GM12874 (cell line): ENCODE measurements at regions not wholly inside any gene's neighbourhood (a gene's known extent, or its start where the extent isn't known, plus 50 kb on each side); places are given as distances from the start of the nearest gene placed in this dataset.

Experiments
- CTCF ChIP-seq: IDR thresholded peaks from 2 replicates; pipeline ENCODE4 v1.5.1; 2011; ENCODE audit warnings: low read depth, mild to moderate bottlenecking, control low read depth, low read length, moderate library complexity; ENCODE audit not compliant: insufficient read depth

DNA sequence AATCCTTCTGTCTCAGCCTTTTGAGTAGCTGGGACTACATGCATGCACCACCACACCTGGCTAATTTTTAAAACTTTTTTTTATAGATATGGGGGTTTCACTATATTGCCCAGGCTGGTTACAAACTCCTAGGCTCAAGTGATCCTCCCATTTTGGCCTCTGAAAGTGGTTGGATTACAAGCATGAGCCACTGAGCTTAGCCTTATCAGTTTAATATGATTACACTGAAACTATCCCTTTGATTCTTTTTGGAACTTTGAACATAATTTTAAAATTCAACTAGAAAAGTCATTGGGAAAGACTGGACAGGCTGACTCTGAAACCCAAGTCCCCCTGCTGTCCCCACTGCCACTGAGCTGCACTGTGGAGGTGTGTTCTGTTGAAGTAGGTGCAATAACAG, 114.8 kb downstream of the ARL4C start:
- TF ChIP-seq CTCF, result no peak

DNA sequence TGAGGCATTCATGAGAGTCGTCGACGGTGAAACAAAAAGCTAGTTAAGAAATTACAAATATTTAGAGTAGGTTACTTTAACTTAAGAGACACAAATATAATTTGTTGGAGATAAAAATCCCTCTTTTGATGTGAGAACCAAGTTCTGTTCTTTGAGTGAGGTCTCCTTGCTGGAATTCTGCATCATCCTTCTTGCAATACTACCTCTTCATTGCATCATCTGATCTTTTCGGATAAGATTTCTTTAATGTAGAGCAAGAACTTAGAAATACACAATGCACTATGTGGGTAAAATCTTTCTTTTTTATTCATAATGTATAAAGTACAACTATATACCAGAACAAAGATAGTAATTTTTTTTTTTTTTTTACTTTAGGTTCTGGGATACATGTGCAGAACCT, 118.4 kb downstream of the ARL4C start:
- TF ChIP-seq CTCF, result no peak

DNA sequence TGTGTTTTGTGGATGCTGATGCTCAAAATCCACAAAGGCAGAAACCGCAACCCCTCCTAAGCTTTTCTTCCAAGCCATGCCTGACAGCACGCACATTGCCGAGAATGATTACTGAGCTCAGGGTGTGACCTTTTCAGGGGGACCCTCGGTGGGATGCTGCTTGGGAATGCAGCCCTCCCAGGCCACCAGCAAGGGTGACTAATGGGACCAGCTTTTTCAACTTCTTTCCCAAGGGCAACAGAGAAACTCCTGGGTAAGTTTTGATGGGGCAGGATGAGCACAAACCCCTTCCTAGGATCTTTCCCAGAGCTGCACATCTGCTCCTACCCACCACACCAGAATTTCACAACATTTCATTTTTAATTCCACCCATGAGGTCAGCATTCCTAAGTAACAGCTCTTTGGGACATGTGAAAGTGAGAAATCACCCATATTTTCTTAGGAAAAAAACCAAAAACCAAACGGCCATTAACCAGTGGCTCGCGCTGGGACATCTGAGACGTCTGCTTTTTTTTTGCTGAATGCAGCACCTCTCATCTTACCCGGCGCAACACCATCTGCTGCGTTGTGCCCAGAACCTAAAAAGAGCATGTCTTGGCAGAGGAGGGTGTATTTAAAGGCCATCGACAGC, 119.0 kb downstream of the ARL4C start:
- no peak for TF ChIP-seq CTCF

DNA sequence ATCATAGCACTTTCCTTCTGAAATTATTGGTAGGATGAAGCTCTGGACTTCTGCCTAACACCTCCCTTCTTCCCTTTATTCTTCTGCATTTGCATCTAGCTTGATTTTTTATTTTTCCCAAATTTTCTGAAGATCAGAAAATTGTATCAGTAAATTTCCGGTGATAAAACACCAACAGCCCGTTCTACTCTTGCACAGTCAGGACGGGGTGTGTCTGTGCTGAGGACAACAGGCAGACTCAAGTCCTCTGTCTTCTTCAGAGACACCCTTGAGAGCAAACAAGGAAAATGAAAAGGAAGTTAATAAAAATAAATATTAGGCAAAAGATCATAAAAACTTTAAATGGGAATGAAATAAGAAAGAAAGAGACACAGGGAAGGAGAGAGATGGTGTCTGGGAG, 120.7 kb downstream of the ARL4C start:
- no peak for TF ChIP-seq CTCF

GRCh38 chr2:234375176-234375880, 121.6 kb downstream of the ARL4C start:
- TF ChIP-seq CTCF, result no peak

DNA sequence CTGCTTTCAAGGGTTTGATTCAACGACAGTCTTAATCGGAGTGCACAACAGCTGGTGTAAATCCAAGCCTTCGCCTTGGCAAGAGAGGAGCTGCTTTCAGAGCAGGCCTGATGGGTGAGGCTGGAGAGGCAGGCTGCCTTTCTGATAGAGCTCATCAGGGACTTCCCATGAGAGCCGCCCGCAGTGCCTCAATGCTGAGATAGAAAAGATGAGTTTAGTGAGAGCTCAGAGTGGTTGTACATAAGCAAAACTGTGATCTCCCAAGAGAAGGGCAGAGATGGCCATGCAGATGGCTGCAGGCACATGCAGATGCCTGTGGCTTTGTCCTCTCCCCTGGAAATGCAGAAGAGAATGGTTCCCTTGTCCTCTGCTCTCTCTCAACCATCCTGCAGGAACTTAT, 122.1 kb downstream of the ARL4C start:
- TF ChIP-seq CTCF, result no peak

- TF ChIP-seq CTCF, result no peak
Observed at GRCh38 chr2:234374150-234374508, 122.8 kb downstream of the ARL4C start.
